ENCODE measurements at regions not wholly inside any gene's neighbourhood (a gene's known extent, or its start where the extent isn't known, plus 50 kb on each side); places are given as distances from the start of the nearest gene placed in this dataset.

DNA sequence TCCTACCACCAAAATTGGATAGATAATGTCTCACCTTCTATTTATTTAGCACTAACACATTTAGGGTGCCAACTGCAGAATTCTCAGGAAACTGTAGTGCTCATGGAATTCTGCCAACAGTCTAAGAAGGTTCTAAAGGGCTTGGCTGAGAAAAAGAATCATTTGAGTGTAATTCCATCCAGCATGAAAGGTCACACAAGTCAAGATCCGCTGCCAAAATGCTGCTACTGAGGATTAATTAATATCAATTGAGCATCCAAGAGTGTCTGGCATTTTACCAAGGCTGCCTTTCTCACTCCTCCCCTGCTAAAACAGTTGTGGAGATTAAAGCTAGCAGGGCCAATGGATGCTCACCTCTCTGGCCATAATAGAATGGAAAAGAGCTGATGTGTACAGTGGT, 112.7 kb downstream of the FHL5 start:
- no peaks in the 10 kb centered on the region for H3K79me2 ChIP-seq (ENCODE audit: control insufficient read depth, insufficient read depth, low read length)
- DNase-seq (ENCODE audit: low read depth in 2 of 2) = no peak
- H3K4me1 ChIP-seq (ENCODE audit: control insufficient read depth, extremely low read depth, insufficient read depth, low read length) = no peaks in the 10 kb centered on the region
- H3K9ac ChIP-seq (ENCODE audit: insufficient read depth, low read length) = no peak overlapping the region
- H3K4me2 ChIP-seq (ENCODE audit: extremely low read depth, insufficient read depth, low read length) = no peak overlapping the region
- no peak overlapping the region for H2AFZ ChIP-seq (ENCODE audit: low read length)
- no peaks in the 10 kb centered on the region for H3K9me3 ChIP-seq (ENCODE audit: control insufficient read depth, insufficient read depth, low read depth, low read length)
- no peak overlapping the region for H3K4me3 ChIP-seq (replicated peaks in 1 of 4; ENCODE audit: control extremely low read depth in 1 of 4, insufficient read depth in 1 of 4, low read depth in 3 of 4, low read length in 4 of 4)
- TF ChIP-seq, protein P1, sequence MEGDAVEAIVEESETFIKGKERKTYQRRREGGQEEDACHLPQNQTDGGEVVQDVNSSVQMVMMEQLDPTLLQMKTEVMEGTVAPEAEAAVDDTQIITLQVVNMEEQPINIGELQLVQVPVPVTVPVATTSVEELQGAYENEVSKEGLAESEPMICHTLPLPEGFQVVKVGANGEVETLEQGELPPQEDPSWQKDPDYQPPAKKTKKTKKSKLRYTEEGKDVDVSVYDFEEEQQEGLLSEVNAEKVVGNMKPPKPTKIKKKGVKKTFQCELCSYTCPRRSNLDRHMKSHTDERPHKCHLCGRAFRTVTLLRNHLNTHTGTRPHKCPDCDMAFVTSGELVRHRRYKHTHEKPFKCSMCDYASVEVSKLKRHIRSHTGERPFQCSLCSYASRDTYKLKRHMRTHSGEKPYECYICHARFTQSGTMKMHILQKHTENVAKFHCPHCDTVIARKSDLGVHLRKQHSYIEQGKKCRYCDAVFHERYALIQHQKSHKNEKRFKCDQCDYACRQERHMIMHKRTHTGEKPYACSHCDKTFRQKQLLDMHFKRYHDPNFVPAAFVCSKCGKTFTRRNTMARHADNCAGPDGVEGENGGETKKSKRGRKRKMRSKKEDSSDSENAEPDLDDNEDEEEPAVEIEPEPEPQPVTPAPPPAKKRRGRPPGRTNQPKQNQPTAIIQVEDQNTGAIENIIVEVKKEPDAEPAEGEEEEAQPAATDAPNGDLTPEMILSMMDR (conservative IDR thresholded peaks at IDR 0.05 in 1 of 2, IDR thresholded peaks at IDR 0.05 in 1 of 2; ENCODE audit: low read depth in 1 of 2, low read length in 2 of 2) = no peak
- TF ChIP-seq EZH2 (IDR thresholded peaks at IDR 0.05; ENCODE audit: low read length, missing control alignments) = no peak
- no peaks in the 10 kb centered on the region for H3K27me3 ChIP-seq (ENCODE audit: control insufficient read depth, insufficient read depth, low read length)
- no peaks in the 10 kb centered on the region for H4K20me1 ChIP-seq (ENCODE audit: control insufficient read depth, extremely low read depth, insufficient read depth, low read length)
- H3K36me3 ChIP-seq (ENCODE audit: control insufficient read depth, insufficient read depth, low read length) = no peaks in the 10 kb centered on the region
- H3K27ac ChIP-seq (ENCODE audit: insufficient read depth, low read length) = no peak overlapping the region

All from fibroblast of lung (primary cell).